Caco-2 (cell line): ENCODE measurements at regions not wholly inside any gene's neighbourhood (a gene's known extent, or its start where the extent isn't known, plus 50 kb on each side); places are given as distances from the start of the nearest gene placed in this dataset.

ENCODE experiments used
- BruUV-seq: library from RNA; stranded (reverse); fragments of 400-500 nt; replicated peaks from 2 replicates; lab custom pipeline; 2021; lab: Mats Ljungman, UMichigan
- CTCF ChIA-PET: fragments of 300-600 bp; sonication (Branson Sonifier 250); formaldehyde crosslinking; loops from one replicate; lab custom pipeline; 2022; ENCODE audit warnings: antibody characterized with exemption; lab: Charles Lee
- POLR2A ChIA-PET: fragments of 300-600 bp; sonication (Branson Sonifier 250); formaldehyde crosslinking; loops from one replicate; lab custom pipeline; 2022; ENCODE audit warnings: antibody characterized with exemption; lab: Charles Lee
- DNase-seq, 2 experiments: peaks; one replicate each; pipeline versions ENCODE4 v3.0.0 to v3.0.0-alpha.2; 2020 to 2022
- H3K27me3 ChIP-seq: replicated peaks from 2 replicates; pipeline ENCODE4 v1.6.0; 2011; ENCODE audit warnings: low read length; ENCODE audit not compliant: control insufficient read depth, insufficient read depth
- H3K36me3 ChIP-seq: 2 replicates; pipeline ENCODE4 v1.5.1; 2011; ENCODE audit warnings: low read length; ENCODE audit not compliant: control insufficient read depth, insufficient read depth
- H3K4me1 ChIP-seq: fragments of 250-450 bp; sonication (Bioruptor Pico); 2 replicates; pipeline ENCODE4 v1.5.1; 2020; ENCODE audit warnings: mild to moderate bottlenecking
- H3K4me3 ChIP-seq: 2 replicates; pipeline ENCODE4 v1.5.1; 2011; ENCODE audit warnings: low read depth, mild to moderate bottlenecking, control low read depth, low read length
- H3K9me3 ChIP-seq: fragments of 250-450 bp; sonication (Bioruptor Pico); 2 replicates; pipeline ENCODE4 v1.5.1; 2020; ENCODE audit warnings: mild to moderate bottlenecking, moderate library complexity
- H3K27ac Mint-ChIP-seq: one replicate; pipeline ENCODE4 v1.8.0; 2022; ENCODE audit warnings: mixed read lengths; ENCODE audit not compliant: unreplicated experiment
- H3K27me3 Mint-ChIP-seq: one replicate; pipeline ENCODE4 v1.8.0; 2022; ENCODE audit warnings: mixed read lengths; ENCODE audit not compliant: insufficient read depth, unreplicated experiment
- H3K36me3 Mint-ChIP-seq: one replicate; pipeline ENCODE4 v1.8.0; 2022; ENCODE audit warnings: mild to moderate bottlenecking, mixed read lengths; ENCODE audit not compliant: insufficient read depth, unreplicated experiment
- H3K4me1 Mint-ChIP-seq: one replicate; pipeline ENCODE4 v1.8.0; 2022; ENCODE audit warnings: low read depth, mixed read lengths; ENCODE audit not compliant: unreplicated experiment
- H3K4me3 Mint-ChIP-seq: one replicate; pipeline ENCODE4 v1.8.0; 2022; ENCODE audit warnings: mild to moderate bottlenecking, moderate library complexity, mixed read lengths; ENCODE audit not compliant: unreplicated experiment
- H3K9me3 Mint-ChIP-seq: one replicate; pipeline ENCODE4 v1.8.0; 2022; ENCODE audit warnings: mixed read lengths; ENCODE audit not compliant: unreplicated experiment
- intact Hi-C: fragments of 100-400 bp; cut with micrococcal nuclease; formaldehyde crosslinking; loops from one replicate; pipeline ENCODE4 v1.10.0; 2022; ENCODE audit not compliant: unreplicated experiment
- TF ChIP-seq, protein P1 (sequence below), 2 experiments: fragments of 200-600 bp in 1 of 2; IDR thresholded peaks; 1 replicate in 1 of 2; 2 replicates in 1 of 2; pipeline versions ENCODE4 v1.5.1 to v1.8.0; 2011 to 2022; ENCODE audit warnings: antibody characterized with exemption in 1 of 2, control low read depth in 1 of 2, inconsistent platforms in 1 of 2, low read depth in 1 of 2, low read length in 1 of 2, mild to moderate bottlenecking in 1 of 2, moderate library complexity in 1 of 2; ENCODE audit not compliant: insufficient read depth in 1 of 2, severe bottlenecking in 1 of 2, unreplicated experiment in 1 of 2

DNA sequence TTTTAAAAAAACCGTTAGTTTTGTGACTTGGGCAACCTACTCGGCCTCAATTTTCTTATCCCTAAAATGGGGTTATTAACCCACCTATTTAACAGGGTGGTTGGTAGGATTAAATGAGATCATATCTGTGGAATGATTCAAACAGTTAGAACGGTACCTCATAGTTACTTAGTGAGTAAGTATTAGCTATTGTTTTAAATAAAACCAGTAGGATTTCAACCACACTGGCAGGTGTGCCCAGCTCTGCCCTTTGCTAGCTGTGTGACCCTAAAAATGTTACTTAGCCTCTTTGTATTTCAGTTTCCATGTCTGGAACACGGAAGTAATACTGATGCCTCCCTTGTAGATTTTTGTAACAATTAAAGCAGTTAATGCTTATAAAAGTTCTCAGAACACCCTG, 225.8 kb upstream of the SPRY1 start:
- H3K4me3 Mint-ChIP-seq = no peak overlapping the region
- Histone ChIP-seq H3K4me3 (no peak overlapping the region), H3K36me3 (no peaks in the 10 kb centered on the region), H3K4me1 (no peaks in the 10 kb centered on the region), H3K9me3 (no peaks in the 10 kb centered on the region), H3K27me3 (no peaks in the 10 kb centered on the region)
- no peaks in the 10 kb centered on the region for H3K4me1 Mint-ChIP-seq
- ChIA-PET CTCF (no interaction called here), POLR2A (no interaction called here)
- no peaks in the 10 kb centered on the region for H3K9me3 Mint-ChIP-seq
- H3K27ac Mint-ChIP-seq = no peak overlapping the region
- intact Hi-C loops = no loop called here
- DNase-seq = no peak
- H3K36me3 Mint-ChIP-seq = no peaks in the 10 kb centered on the region
- TF ChIP-seq, protein P1, sequence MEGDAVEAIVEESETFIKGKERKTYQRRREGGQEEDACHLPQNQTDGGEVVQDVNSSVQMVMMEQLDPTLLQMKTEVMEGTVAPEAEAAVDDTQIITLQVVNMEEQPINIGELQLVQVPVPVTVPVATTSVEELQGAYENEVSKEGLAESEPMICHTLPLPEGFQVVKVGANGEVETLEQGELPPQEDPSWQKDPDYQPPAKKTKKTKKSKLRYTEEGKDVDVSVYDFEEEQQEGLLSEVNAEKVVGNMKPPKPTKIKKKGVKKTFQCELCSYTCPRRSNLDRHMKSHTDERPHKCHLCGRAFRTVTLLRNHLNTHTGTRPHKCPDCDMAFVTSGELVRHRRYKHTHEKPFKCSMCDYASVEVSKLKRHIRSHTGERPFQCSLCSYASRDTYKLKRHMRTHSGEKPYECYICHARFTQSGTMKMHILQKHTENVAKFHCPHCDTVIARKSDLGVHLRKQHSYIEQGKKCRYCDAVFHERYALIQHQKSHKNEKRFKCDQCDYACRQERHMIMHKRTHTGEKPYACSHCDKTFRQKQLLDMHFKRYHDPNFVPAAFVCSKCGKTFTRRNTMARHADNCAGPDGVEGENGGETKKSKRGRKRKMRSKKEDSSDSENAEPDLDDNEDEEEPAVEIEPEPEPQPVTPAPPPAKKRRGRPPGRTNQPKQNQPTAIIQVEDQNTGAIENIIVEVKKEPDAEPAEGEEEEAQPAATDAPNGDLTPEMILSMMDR (IDR thresholded peaks at IDR 0.05; ENCODE audit: insufficient read depth in 1 of 2, low read depth in 1 of 2, low read length in 1 of 2, severe bottlenecking in 1 of 2, unreplicated experiment in 1 of 2) = no peak
- no TSS peak for BruUV-seq
- no peaks in the 10 kb centered on the region for H3K27me3 Mint-ChIP-seq

DNA sequence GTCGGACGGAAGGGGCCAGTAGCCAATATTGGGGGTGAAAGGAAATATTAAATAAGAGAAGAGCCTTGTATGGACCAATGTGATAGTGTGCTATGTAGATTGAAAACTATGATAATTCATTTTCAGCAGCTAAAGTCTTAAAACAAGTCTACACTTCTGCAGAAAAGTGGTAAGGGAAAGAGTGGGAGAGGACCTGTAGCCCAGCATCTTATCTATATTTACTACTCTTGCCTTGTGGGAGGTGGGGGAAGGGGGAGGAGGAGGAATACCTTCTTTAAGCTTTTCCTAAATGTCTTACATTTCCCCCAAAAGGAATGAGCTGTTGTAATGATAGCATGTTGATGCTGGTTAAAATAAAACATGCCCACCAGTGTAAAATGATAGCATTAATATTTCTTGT, 220.0 kb upstream of the SPRY1 start:
- no peak overlapping the region for H3K4me3 ChIP-seq
- no peak overlapping the region for H3K4me3 Mint-ChIP-seq
- TF ChIP-seq, protein P1 (IDR thresholded peaks at IDR 0.05; ENCODE audit: insufficient read depth in 1 of 2, low read depth in 1 of 2, low read length in 1 of 2, severe bottlenecking in 1 of 2, unreplicated experiment in 1 of 2) = no peak
- H3K27me3 ChIP-seq = no peaks in the 10 kb centered on the region
- DNase-seq = no peak
- ChIA-PET CTCF (no interaction called here), POLR2A (no interaction called here)
- no TSS peak for BruUV-seq
- H3K27me3 Mint-ChIP-seq = no peaks in the 10 kb centered on the region
- H3K9me3 ChIP-seq = no peaks in the 10 kb centered on the region
- H3K36me3 Mint-ChIP-seq = no peaks in the 10 kb centered on the region
- no peaks in the 10 kb centered on the region for H3K9me3 Mint-ChIP-seq
- intact Hi-C loops = no loop called here
- H3K4me1 ChIP-seq = no peaks in the 10 kb centered on the region
- no peak overlapping the region for H3K27ac Mint-ChIP-seq
- H3K36me3 ChIP-seq = no peaks in the 10 kb centered on the region
- no peaks in the 10 kb centered on the region for H3K4me1 Mint-ChIP-seq

DNA sequence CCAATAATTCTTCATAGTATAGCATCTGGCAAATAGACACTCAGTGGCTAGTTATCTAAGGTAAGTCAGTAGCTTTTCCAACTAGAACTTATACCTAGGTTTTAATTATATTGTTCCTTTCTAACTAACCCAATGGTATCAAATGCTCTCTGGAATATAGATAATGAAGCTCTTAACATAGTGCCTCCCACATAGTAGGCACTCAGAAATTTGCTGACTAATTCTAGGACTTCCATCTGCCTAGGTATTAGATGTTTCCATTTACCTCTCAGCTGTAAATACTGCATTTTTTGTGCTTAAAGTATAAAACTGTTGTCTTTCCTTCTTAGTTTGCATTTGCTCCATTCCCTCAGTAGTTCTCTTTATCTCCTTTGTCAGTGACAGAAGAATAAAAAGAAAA, 214.3 kb upstream of the SPRY1 start:
- Mint-ChIP-seq H3K9me3 (no peaks in the 10 kb centered on the region), H3K36me3 (no peaks in the 10 kb centered on the region), H3K27ac (no peak overlapping the region), H3K4me3 (no peak overlapping the region), H3K27me3 (no peaks in the 10 kb centered on the region), H3K4me1 (no peaks in the 10 kb centered on the region)
- no peak for DNase-seq
- no peaks in the 10 kb centered on the region for H3K4me1 ChIP-seq
- no peaks in the 10 kb centered on the region for H3K36me3 ChIP-seq
- intact Hi-C loops = no loop called here
- TF ChIP-seq, protein P1 (IDR thresholded peaks at IDR 0.05; ENCODE audit: insufficient read depth in 1 of 2, low read depth in 1 of 2, low read length in 1 of 2, severe bottlenecking in 1 of 2, unreplicated experiment in 1 of 2) = no peak
- no peaks in the 10 kb centered on the region for H3K27me3 ChIP-seq
- BruUV-seq = no TSS peak
- POLR2A ChIA-PET = no interaction called here
- no peaks in the 10 kb centered on the region for H3K9me3 ChIP-seq
- no peak overlapping the region for H3K4me3 ChIP-seq
- CTCF ChIA-PET = interaction anchor here (0.6 kb wide), 1 partner anchor 847 kb away, joined by 3 read pairs; no protein-coding TSS in a partner anchor
